Activated naive CD4-positive, alpha-beta T cell treated with anti-CD3 and anti-CD28 coated beads for 36 hours (primary cell): ENCODE measurements at regions not wholly inside any gene's neighbourhood (a gene's known extent, or its start where the extent isn't known, plus 50 kb on each side); places are given as distances from the start of the nearest gene placed in this dataset.

Experiments
- CTCF ChIA-PET: fragments of 350-600 bp; sonication (Branson Sonifier 250); formaldehyde crosslinking; loops from one replicate; lab custom pipeline; 2021; ENCODE audit warnings: antibody characterized with exemption; lab: Charles Lee
- DNase-seq: peaks from one replicate; pipeline ENCODE4 v3.0.0-alpha.2; 2020
- H3K27ac Mint-ChIP-seq: one replicate; pipeline ENCODE4 v1.8.0; 2021; ENCODE audit warnings: mild to moderate bottlenecking, mixed read lengths
- H3K27me3 Mint-ChIP-seq: one replicate; pipeline ENCODE4 v1.8.0; 2021; ENCODE audit warnings: low read depth, mixed read lengths
- H3K36me3 Mint-ChIP-seq: one replicate; pipeline ENCODE4 v1.8.0; 2021; ENCODE audit warnings: low read depth, mixed read lengths
- H3K4me1 Mint-ChIP-seq: one replicate; pipeline ENCODE4 v1.8.0; 2021; ENCODE audit warnings: low read depth, mixed read lengths
- H3K4me3 Mint-ChIP-seq: one replicate; pipeline ENCODE4 v1.8.0; 2021; ENCODE audit warnings: mild to moderate bottlenecking, moderate library complexity, mixed read lengths
- H3K9me3 Mint-ChIP-seq: one replicate; pipeline ENCODE4 v1.8.0; 2021; ENCODE audit warnings: mixed read lengths
- intact Hi-C: fragments of 100-400 bp; cut with micrococcal nuclease; formaldehyde crosslinking; loops from one replicate; pipeline ENCODE4 v1.15.1; 2023

- Mint-ChIP-seq H3K9me3 (no peaks in the 10 kb centered on the region), H3K27me3 (no peaks in the 10 kb centered on the region), H3K4me1 (peaks cover 7% of the 10 kb centered on the region), H3K27ac (no peak overlapping the region), H3K4me3 (no peak overlapping the region), H3K36me3 (no peaks in the 10 kb centered on the region)
- intact Hi-C loops, result no loop called here
- no peak for DNase-seq
- CTCF ChIA-PET, result interaction anchor here (0.7 kb wide), 1 partner anchor 88 kb away, joined by 3 read pairs; no protein-coding TSS in a partner anchor
Observed at GRCh38 chr15:75100679-75101078, 77.3 kb downstream of the PPCDC start.

GRCh38 chr15:75104804-75105557, 81.6 kb downstream of the PPCDC start:
- CTCF ChIA-PET, result interaction anchor here (0.6 to 0.7 kb wide), 3 partner anchors 12 to 39 kb away, joined by 3 to 5 read pairs (median 4); no protein-coding TSS in a partner anchor
- intact Hi-C loops, result loop anchor here (5.0 kb wide), 1 partner anchor 38 kb away; no protein-coding TSS in a partner anchor
- DNase-seq, result peak; percentile 44
- Mint-ChIP-seq H3K36me3 (no peaks in the 10 kb centered on the region), H3K4me3 (no peak overlapping the region), H3K27ac (no peak overlapping the region), H3K4me1 (peaks cover 24% of the 10 kb centered on the region), H3K27me3 (peaks cover 10% of the 10 kb centered on the region), H3K9me3 (no peaks in the 10 kb centered on the region)

GRCh38 chr15:75107516-75107907, 84.1 kb downstream of the PPCDC start:
- Mint-ChIP-seq H3K9me3 (peaks cover under 1% of the 10 kb centered on the region), H3K27me3 (peaks cover 22% of the 10 kb centered on the region), H3K4me1 (peaks cover 24% of the 10 kb centered on the region), H3K36me3 (no peaks in the 10 kb centered on the region), H3K27ac (no peak overlapping the region), H3K4me3 (no peak overlapping the region)
- no peak for DNase-seq
- intact Hi-C loops, result loop anchor here (5.0 kb wide), 1 partner anchor 40 kb away; no protein-coding TSS in a partner anchor
- CTCF ChIA-PET, result interaction anchor here (0.7 to 1.7 kb wide), 2 partner anchors 78 to 97 kb away, joined by 3 to 5 read pairs; no protein-coding TSS in a partner anchor

GRCh38 chr15:75107908-75108838, 84.8 kb downstream of the PPCDC start:
- CTCF ChIA-PET, result interaction anchor here (0.7 to 1.7 kb wide), 4 partner anchors 22 to 96 kb away, joined by 3 to 5 read pairs (median 4); no protein-coding TSS in a partner anchor
- Mint-ChIP-seq H3K9me3 (peaks cover 7% of the 10 kb centered on the region), H3K27me3 (peaks cover 29% of the 10 kb centered on the region), H3K4me3 (no peak overlapping the region), H3K27ac (peak overlapping the region; percentile 6), H3K4me1 (peaks cover 24% of the 10 kb centered on the region), H3K36me3 (no peaks in the 10 kb centered on the region)
- intact Hi-C loops, result loop anchor here (1.0 to 5.0 kb wide), 3 partner anchors 23 to 94 kb away; no protein-coding TSS in a partner anchor
- DNase-seq, result peak; percentile 78

- peaks cover 11% of the 10 kb centered on the region for H3K9me3 Mint-ChIP-seq
- H3K4me1 Mint-ChIP-seq, result peaks cover 24% of the 10 kb centered on the region
- H3K27ac Mint-ChIP-seq, result no peak overlapping the region
- peaks cover 30% of the 10 kb centered on the region for H3K27me3 Mint-ChIP-seq
- H3K36me3 Mint-ChIP-seq, result peaks cover 1% of the 10 kb centered on the region
- intact Hi-C loops, result loop anchor here (5.0 kb wide), 1 partner anchor 42 kb away; no protein-coding TSS in a partner anchor
- no peak for DNase-seq
- CTCF ChIA-PET, result interaction anchor here (0.7 to 1.7 kb wide), 4 partner anchors 13 to 95 kb away, joined by 3 to 5 read pairs (median 4); no protein-coding TSS in a partner anchor
- H3K4me3 Mint-ChIP-seq, result no peak overlapping the region
Observed at GRCh38 chr15:75109021-75109735, 85.8 kb downstream of the PPCDC start.

GRCh38 chr15:75109736-75110130, 86.3 kb downstream of the PPCDC start:
- CTCF ChIA-PET, result interaction anchor here (1.1 kb wide), 1 partner anchor 13 kb away, joined by 3 read pairs; no protein-coding TSS in a partner anchor
- peaks cover 22% of the 10 kb centered on the region for H3K4me1 Mint-ChIP-seq
- no peak overlapping the region for H3K4me3 Mint-ChIP-seq
- DNase-seq, result no peak
- no peak overlapping the region for H3K27ac Mint-ChIP-seq
- H3K36me3 Mint-ChIP-seq, result peaks cover 2% of the 10 kb centered on the region
- intact Hi-C loops, result loop anchor here (5.0 kb wide), 1 partner anchor 42 kb away; no protein-coding TSS in a partner anchor
- H3K9me3 Mint-ChIP-seq, result peaks cover 12% of the 10 kb centered on the region
- peaks cover 32% of the 10 kb centered on the region for H3K27me3 Mint-ChIP-seq

- Mint-ChIP-seq H3K4me1 (peaks cover 18% of the 10 kb centered on the region), H3K36me3 (peaks cover 2% of the 10 kb centered on the region), H3K4me3 (no peak overlapping the region), H3K27me3 (peaks cover 32% of the 10 kb centered on the region), H3K27ac (no peak overlapping the region), H3K9me3 (peaks cover 12% of the 10 kb centered on the region)
- CTCF ChIA-PET, result no interaction called here
- intact Hi-C loops, result no loop called here
- no peak for DNase-seq
Observed at GRCh38 chr15:75112278-75112847, 89.0 kb downstream of the PPCDC start.

GRCh38 chr15:75112848-75113492, 88.7 kb upstream of the C15orf39 start:
- H3K36me3 Mint-ChIP-seq, result peaks cover 2% of the 10 kb centered on the region
- CTCF ChIA-PET, result no interaction called here
- peaks cover 12% of the 10 kb centered on the region for H3K9me3 Mint-ChIP-seq

GRCh38 chr15:75114327-75114726, 87.4 kb upstream of the C15orf39 start:
- Mint-ChIP-seq H3K36me3 (peaks cover 2% of the 10 kb centered on the region), H3K27ac (no peak overlapping the region), H3K4me3 (no peak overlapping the region), H3K27me3 (peaks cover 27% of the 10 kb centered on the region), H3K4me1 (peaks cover 2% of the 10 kb centered on the region), H3K9me3 (peaks cover 12% of the 10 kb centered on the region)
- intact Hi-C loops, result no loop called here
- CTCF ChIA-PET, result no interaction called here
- DNase-seq, result peak; percentile 15

More at GRCh38 chr15:75112848-75113492, 88.7 kb upstream of the C15orf39 start:
- Mint-ChIP-seq H3K4me1 (peaks cover 15% of the 10 kb centered on the region), H3K4me3 (no peak overlapping the region), H3K27me3 (peaks cover 32% of the 10 kb centered on the region), H3K27ac (no peak overlapping the region)
- intact Hi-C loops, result no loop called here
- no peak for DNase-seq

- Mint-ChIP-seq H3K9me3 (peaks cover 12% of the 10 kb centered on the region), H3K4me1 (no peaks in the 10 kb centered on the region), H3K27ac (no peak overlapping the region), H3K27me3 (peaks cover 24% of the 10 kb centered on the region), H3K36me3 (peaks cover 2% of the 10 kb centered on the region), H3K4me3 (no peak overlapping the region)
- CTCF ChIA-PET, result no interaction called here
- intact Hi-C loops, result no loop called here
- no peak for DNase-seq
Observed at GRCh38 chr15:75114796-75115195, 86.9 kb upstream of the C15orf39 start.
